ENCODE measurements at regions not wholly inside any gene's neighbourhood (a gene's known extent, or its start where the extent isn't known, plus 50 kb on each side); places are given as distances from the start of the nearest gene placed in this dataset.

- TF ChIP-seq, protein P1, sequence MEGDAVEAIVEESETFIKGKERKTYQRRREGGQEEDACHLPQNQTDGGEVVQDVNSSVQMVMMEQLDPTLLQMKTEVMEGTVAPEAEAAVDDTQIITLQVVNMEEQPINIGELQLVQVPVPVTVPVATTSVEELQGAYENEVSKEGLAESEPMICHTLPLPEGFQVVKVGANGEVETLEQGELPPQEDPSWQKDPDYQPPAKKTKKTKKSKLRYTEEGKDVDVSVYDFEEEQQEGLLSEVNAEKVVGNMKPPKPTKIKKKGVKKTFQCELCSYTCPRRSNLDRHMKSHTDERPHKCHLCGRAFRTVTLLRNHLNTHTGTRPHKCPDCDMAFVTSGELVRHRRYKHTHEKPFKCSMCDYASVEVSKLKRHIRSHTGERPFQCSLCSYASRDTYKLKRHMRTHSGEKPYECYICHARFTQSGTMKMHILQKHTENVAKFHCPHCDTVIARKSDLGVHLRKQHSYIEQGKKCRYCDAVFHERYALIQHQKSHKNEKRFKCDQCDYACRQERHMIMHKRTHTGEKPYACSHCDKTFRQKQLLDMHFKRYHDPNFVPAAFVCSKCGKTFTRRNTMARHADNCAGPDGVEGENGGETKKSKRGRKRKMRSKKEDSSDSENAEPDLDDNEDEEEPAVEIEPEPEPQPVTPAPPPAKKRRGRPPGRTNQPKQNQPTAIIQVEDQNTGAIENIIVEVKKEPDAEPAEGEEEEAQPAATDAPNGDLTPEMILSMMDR (IDR thresholded peaks at IDR 0.05; ENCODE audit: insufficient read depth, low read length) = no peak
- peak; percentile 97 for TF ChIP-seq POLR2AphosphoS5 (IDR thresholded peaks at IDR 0.05; ENCODE audit: low read depth)
- TF ChIP-seq REST (IDR thresholded peaks at IDR 0.05; ENCODE audit: insufficient replicate concordance, low read depth) = peak; percentile 37
- TF ChIP-seq GABPA (IDR thresholded peaks at IDR 0.05; ENCODE audit: low read depth) = peak; percentile 64
Measured at GRCh38 chr18:2087877-2088673, 483.2 kb downstream of the METTL4 start.

Data from HL-60 (cell line).